ENCODE measurements at regions not wholly inside any gene's neighbourhood (a gene's known extent, or its start where the extent isn't known, plus 50 kb on each side); places are given as distances from the start of the nearest gene placed in this dataset.

DNA sequence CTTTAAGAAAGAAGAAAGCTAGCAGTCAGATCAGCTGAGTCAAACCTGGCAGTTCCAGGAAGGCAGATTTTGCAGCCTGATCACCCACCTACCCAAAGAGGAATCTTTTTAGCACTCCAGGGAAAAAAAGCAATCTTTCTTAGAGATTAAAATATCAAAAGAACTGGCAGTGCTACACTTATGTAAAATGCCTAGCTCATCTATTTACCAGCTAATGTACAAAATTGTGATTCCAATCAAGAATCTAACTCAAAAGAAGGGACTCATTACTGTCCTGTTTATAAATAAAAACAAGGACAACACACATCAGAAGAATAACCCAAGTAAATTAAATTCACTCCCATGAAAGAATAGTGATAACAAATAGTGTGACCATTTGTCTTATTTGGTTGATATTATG, 222.4 kb upstream of the ERCC4 start:
- TF ChIP-seq HNF4G (IDR thresholded peaks at IDR 0.05) (no peak), EGR1 (IDR thresholded peaks at IDR 0.05; ENCODE audit: low read depth in 2 of 2) (no peak), RAD21 (IDR thresholded peaks at IDR 0.05) (no peak), JUND (IDR thresholded peaks at IDR 0.05) (no peak), ZBTB33 (IDR thresholded peaks at IDR 0.05) (no peak), GABPA (IDR thresholded peaks at IDR 0.05 in 1 of 2, conservative IDR thresholded peaks at IDR 0.05 in 1 of 2) (no peak), ATF3 (IDR thresholded peaks at IDR 0.05) (no peak), YY1 (IDR thresholded peaks at IDR 0.05) (no peak), FOXA1 (IDR thresholded peaks at IDR 0.05) (no peak), TAF1 (conservative IDR thresholded peaks at IDR 0.05) (no peak)
- TF ChIP-seq, protein P1, sequence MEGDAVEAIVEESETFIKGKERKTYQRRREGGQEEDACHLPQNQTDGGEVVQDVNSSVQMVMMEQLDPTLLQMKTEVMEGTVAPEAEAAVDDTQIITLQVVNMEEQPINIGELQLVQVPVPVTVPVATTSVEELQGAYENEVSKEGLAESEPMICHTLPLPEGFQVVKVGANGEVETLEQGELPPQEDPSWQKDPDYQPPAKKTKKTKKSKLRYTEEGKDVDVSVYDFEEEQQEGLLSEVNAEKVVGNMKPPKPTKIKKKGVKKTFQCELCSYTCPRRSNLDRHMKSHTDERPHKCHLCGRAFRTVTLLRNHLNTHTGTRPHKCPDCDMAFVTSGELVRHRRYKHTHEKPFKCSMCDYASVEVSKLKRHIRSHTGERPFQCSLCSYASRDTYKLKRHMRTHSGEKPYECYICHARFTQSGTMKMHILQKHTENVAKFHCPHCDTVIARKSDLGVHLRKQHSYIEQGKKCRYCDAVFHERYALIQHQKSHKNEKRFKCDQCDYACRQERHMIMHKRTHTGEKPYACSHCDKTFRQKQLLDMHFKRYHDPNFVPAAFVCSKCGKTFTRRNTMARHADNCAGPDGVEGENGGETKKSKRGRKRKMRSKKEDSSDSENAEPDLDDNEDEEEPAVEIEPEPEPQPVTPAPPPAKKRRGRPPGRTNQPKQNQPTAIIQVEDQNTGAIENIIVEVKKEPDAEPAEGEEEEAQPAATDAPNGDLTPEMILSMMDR (IDR thresholded peaks at IDR 0.05; ENCODE audit: low read depth, low read length, missing input control) = no peak
- TF ChIP-seq, protein P2, sequence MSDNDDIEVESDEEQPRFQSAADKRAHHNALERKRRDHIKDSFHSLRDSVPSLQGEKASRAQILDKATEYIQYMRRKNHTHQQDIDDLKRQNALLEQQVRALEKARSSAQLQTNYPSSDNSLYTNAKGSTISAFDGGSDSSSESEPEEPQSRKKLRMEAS (IDR thresholded peaks at IDR 0.05) = no peak
- TF ChIP-seq, protein P3, sequence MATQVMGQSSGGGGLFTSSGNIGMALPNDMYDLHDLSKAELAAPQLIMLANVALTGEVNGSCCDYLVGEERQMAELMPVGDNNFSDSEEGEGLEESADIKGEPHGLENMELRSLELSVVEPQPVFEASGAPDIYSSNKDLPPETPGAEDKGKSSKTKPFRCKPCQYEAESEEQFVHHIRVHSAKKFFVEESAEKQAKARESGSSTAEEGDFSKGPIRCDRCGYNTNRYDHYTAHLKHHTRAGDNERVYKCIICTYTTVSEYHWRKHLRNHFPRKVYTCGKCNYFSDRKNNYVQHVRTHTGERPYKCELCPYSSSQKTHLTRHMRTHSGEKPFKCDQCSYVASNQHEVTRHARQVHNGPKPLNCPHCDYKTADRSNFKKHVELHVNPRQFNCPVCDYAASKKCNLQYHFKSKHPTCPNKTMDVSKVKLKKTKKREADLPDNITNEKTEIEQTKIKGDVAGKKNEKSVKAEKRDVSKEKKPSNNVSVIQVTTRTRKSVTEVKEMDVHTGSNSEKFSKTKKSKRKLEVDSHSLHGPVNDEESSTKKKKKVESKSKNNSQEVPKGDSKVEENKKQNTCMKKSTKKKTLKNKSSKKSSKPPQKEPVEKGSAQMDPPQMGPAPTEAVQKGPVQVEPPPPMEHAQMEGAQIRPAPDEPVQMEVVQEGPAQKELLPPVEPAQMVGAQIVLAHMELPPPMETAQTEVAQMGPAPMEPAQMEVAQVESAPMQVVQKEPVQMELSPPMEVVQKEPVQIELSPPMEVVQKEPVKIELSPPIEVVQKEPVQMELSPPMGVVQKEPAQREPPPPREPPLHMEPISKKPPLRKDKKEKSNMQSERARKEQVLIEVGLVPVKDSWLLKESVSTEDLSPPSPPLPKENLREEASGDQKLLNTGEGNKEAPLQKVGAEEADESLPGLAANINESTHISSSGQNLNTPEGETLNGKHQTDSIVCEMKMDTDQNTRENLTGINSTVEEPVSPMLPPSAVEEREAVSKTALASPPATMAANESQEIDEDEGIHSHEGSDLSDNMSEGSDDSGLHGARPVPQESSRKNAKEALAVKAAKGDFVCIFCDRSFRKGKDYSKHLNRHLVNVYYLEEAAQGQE (IDR thresholded peaks at IDR 0.05) = no peak

All from liver (tissue), 3 donors.